ENCODE measurements at regions not wholly inside any gene's neighbourhood (a gene's known extent, or its start where the extent isn't known, plus 50 kb on each side); places are given as distances from the start of the nearest gene placed in this dataset.

DNA sequence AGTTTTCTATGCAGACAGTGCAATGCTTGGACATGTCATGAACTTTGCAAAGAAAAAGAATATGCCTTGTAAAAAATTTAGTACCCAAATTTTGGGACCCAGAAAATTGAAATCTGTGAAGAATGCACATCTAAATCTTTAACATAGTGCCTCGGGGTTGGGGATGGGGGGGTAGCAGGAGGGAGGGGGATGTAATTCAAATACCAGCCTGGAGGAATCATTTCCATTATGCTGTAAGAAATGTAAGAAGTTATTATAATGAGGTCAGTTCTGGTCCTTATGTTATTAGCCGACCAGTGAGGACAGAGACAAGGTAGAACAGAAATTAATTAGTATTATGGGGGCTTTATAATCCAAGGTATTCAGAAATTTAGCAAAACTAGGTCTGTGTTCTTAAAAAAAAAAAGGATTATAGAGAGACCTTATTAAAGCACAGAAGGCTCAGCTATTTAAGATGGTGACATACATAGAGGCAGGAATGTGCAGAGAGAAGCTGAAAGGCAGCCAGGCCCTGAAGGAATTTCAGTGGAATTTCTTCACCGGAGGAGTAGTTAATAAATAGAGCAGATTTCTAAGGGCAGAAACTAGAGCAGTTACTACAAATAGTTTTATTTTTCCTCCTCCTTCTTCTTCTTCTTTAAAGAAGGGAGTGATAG is 89.0 kb upstream of the RBMS1 start:
- TF ChIP-seq POLR2A (IDR thresholded peaks at IDR 0.05) (no peak), CTCF (IDR thresholded peaks at IDR 0.05) (no peak), EP300 (IDR thresholded peaks at IDR 0.05) (no peak)

Measured in tibial nerve (tissue), 4 donors.